ENCODE measurements at regions not wholly inside any gene's neighbourhood (a gene's known extent, or its start where the extent isn't known, plus 50 kb on each side); places are given as distances from the start of the nearest gene placed in this dataset.

GRCh38 chr2:52072949-52073348 is 1041.0 kb upstream of the NRXN1 start (continued):
- TF ChIP-seq ZNF549 (tag by site-specific recombination; IDR thresholded peaks at IDR 0.05) (no peak), ZNF184 (tag by site-specific recombination; IDR thresholded peaks at IDR 0.05) (no peak), ZBTB48 (tag by site-specific recombination; IDR thresholded peaks at IDR 0.05) (no peak), ZNF335 (tag by site-specific recombination; conservative IDR thresholded peaks at IDR 0.05) (no peak), ZNF792 (tag by site-specific recombination; IDR thresholded peaks at IDR 0.05) (no peak), ZNF132 (tag by site-specific recombination; IDR thresholded peaks at IDR 0.05; ENCODE audit: borderline replicate concordance) (no peak)

GRCh38 chr2:52070665-52071064 is 1038.7 kb upstream of the NRXN1 start:
- ChIA-PET CTCF (no interaction called here), POLR2A (no interaction called here)
- Histone ChIP-seq H3K27ac (ENCODE audit: extremely low read depth, low read depth, low read length) (no peak overlapping the region), H3K4me1 (ENCODE audit: control insufficient read depth, insufficient read depth, low read length) (no peaks in the 10 kb centered on the region), H3K9me3 (ENCODE audit: control insufficient read depth, insufficient read depth, low read depth, low read length) (no peaks in the 10 kb centered on the region), H3K4me3 (ENCODE audit: low read depth, low read length) (no peak overlapping the region), H3K36me3 (ENCODE audit: control insufficient read depth in 2 of 2, insufficient read depth in 1 of 2, low read length in 2 of 2) (no peaks in the 10 kb centered on the region)
- TF ChIP-seq ZNF555 (tag by site-specific recombination; conservative IDR thresholded peaks at IDR 0.05) (peak; percentile 38), ZNF518A (tag by site-specific recombination; conservative IDR thresholded peaks at IDR 0.05; ENCODE audit: low read depth) (peak; percentile 57; the same call in 1 of the 2 replicates), KLF7 (tag by site-specific recombination; IDR thresholded peaks at IDR 0.05; ENCODE audit: borderline replicate concordance) (no peak), HOXA7 (CRISPR knock-in tag; IDR thresholded peaks at IDR 0.05; ENCODE audit: borderline replicate concordance) (no peak), ZNF18 (tag by site-specific recombination; IDR thresholded peaks at IDR 0.05) (no peak), PRDM10 (tag by site-specific recombination; IDR thresholded peaks at IDR 0.05) (no peak), ZNF394 (tag by site-specific recombination; IDR thresholded peaks at IDR 0.05; ENCODE audit: borderline replicate concordance) (peak; percentile 54; the same call in 1 of the 2 replicates), WT1 (tag by site-specific recombination; IDR thresholded peaks at IDR 0.05) (no peak), ZNF558 (tag by site-specific recombination; IDR thresholded peaks at IDR 0.05) (no peak), ZNF426 (tag by site-specific recombination; IDR thresholded peaks at IDR 0.05) (peak; percentile 47)
